Common myeloid progenitor, CD34-positive (primary cell): ENCODE measurements at regions not wholly inside any gene's neighbourhood (a gene's known extent, or its start where the extent isn't known, plus 50 kb on each side); places are given as distances from the start of the nearest gene placed in this dataset.

Experiments
- CTCF ChIA-PET: fragments of 350-600 bp; sonication (Branson Sonifier 250); formaldehyde crosslinking; loops from one replicate; lab custom pipeline; 2021; ENCODE audit warnings: antibody characterized with exemption; lab: Charles Lee
- POLR2A ChIA-PET: fragments of 350-600 bp; sonication (Branson Sonifier 250); formaldehyde crosslinking; loops from one replicate; lab custom pipeline; 2021; ENCODE audit warnings: antibody characterized with exemption; lab: Charles Lee
- DNase-seq, 3 donors: peaks; one replicate each; pipeline versions ENCODE4 v3.0.0 to v3.0.0-alpha.2; 2013
- H3K27ac ChIP-seq, 2 experiments: 1 replicate in 1 of 2; 2 replicates in 1 of 2; pipeline ENCODE4 v1.7.0; 2013; ENCODE audit warnings: inconsistent platforms in 2 of 2, low read length in 2 of 2, mild to moderate bottlenecking in 2 of 2, low read depth in 1 of 2, moderate library complexity in 1 of 2; ENCODE audit not compliant: severe bottlenecking in 2 of 2, insufficient read depth in 1 of 2, poor library complexity in 1 of 2
- H3K27me3 ChIP-seq, 5 experiments: replicated peaks in 2 of 5; 1 replicate in 3 of 5; 2 replicates in 2 of 5; pipeline versions ENCODE4 v1.6.1 to v1.7.0; 2013; ENCODE audit warnings: low read length in 4 of 5, mild to moderate bottlenecking in 2 of 5, moderate library complexity in 2 of 5, inconsistent platforms in 1 of 5; ENCODE audit not compliant: insufficient read depth in 5 of 5, control insufficient read depth in 4 of 5
- H3K36me3 ChIP-seq, 4 experiments: 1 replicate in 2 of 4; 2 replicates in 2 of 4; pipeline versions ENCODE4 v1.6.1 to v1.7.0; 2013; ENCODE audit warnings: low read length in 3 of 4, control low read depth in 1 of 4, mild to moderate bottlenecking in 1 of 4; ENCODE audit not compliant: control insufficient read depth in 4 of 4, insufficient read depth in 4 of 4
- H3K4me1 ChIP-seq, 4 experiments: 1 replicate in 3 of 4; 2 replicates in 1 of 4; pipeline versions ENCODE4 v1.6.1 to v1.7.1; 2013; ENCODE audit warnings: low read length in 3 of 4, mild to moderate bottlenecking in 3 of 4, control low read depth in 1 of 4, inconsistent platforms in 1 of 4, moderate library complexity in 1 of 4; ENCODE audit not compliant: control insufficient read depth in 4 of 4, insufficient read depth in 4 of 4; ENCODE audit errors: control extremely low read depth in 1 of 4
- H3K4me3 ChIP-seq, 7 experiments: 1 replicate in 4 of 7; 2 replicates in 3 of 7; pipeline versions ENCODE4 v1.5.1 to v1.7.0; 2013; ENCODE audit warnings: mild to moderate bottlenecking in 7 of 7, low read length in 6 of 7, moderate library complexity in 6 of 7, inconsistent platforms in 2 of 7, low read depth in 2 of 7, control low read depth in 1 of 7; ENCODE audit not compliant: insufficient read depth in 4 of 7, control insufficient read depth in 1 of 7; ENCODE audit errors: extremely low read depth in 1 of 7
- H3K9me3 ChIP-seq, 5 experiments: 1 replicate in 4 of 5; 2 replicates in 1 of 5; pipeline versions ENCODE4 v1.6.1 to v1.7.1; 2013; ENCODE audit warnings: low read length in 4 of 5, mild to moderate bottlenecking in 2 of 5, inconsistent platforms in 1 of 5, low read depth in 1 of 5, moderate library complexity in 1 of 5; ENCODE audit not compliant: control insufficient read depth in 4 of 5, insufficient read depth in 2 of 5; ENCODE audit errors: control extremely low read depth in 1 of 5
- WGBS: methylation state at CpG from one replicate; pipeline ENCODE4 v1.1.5; 2013; ENCODE audit not compliant: insufficient coverage; 5-methylcytosine and 5-hydroxymethylcytosine counted together

GRCh38 chr5:163607256-163607655 lies 101.8 kb downstream of the MAT2B start:
- POLR2A ChIA-PET: no interaction called here
- CTCF ChIA-PET: no interaction called here

GRCh38 chr5:163608621-163609020 lies 103.2 kb downstream of the MAT2B start:
- DNase-seq: no peak
- peaks cover 0 to 1% (median 0%) of the 10 kb centered on the region in 5 experiments for H3K9me3 ChIP-seq
- ChIA-PET POLR2A (no interaction called here), CTCF (no interaction called here)
- no peak overlapping the region for H3K27ac ChIP-seq
- no peaks in the 10 kb centered on the region for H3K36me3 ChIP-seq
- H3K27me3 ChIP-seq: peaks cover 0 to 2% (median 0%) of the 10 kb centered on the region in 5 experiments
- H3K4me3 ChIP-seq: no peak overlapping the region
- H3K4me1 ChIP-seq: no peaks in the 10 kb centered on the region

More at GRCh38 chr5:163607256-163607655, 101.8 kb downstream of the MAT2B start:
- Histone ChIP-seq H3K36me3 (no peaks in the 10 kb centered on the region), H3K4me3 (no peak overlapping the region), H3K9me3 (peaks cover 0 to 1% (median 0%) of the 10 kb centered on the region in 5 experiments), H3K27me3 (no peaks in the 10 kb centered on the region), H3K27ac (no peak overlapping the region), H3K4me1 (no peaks in the 10 kb centered on the region)
- no peak for DNase-seq
- WGBS: 96% methylated on average over 4 of the region's 4 CpGs

- Histone ChIP-seq H3K4me1 (no peaks in the 10 kb centered on the region), H3K27ac (no peak overlapping the region), H3K36me3 (no peaks in the 10 kb centered on the region), H3K9me3 (peaks cover 0 to 1% (median 0%) of the 10 kb centered on the region in 5 experiments), H3K27me3 (peaks cover 0 to 2% (median 0%) of the 10 kb centered on the region in 5 experiments), H3K4me3 (no peak overlapping the region)
- 100% methylated on average over 1 of the region's 1 CpG for WGBS
- CTCF ChIA-PET: no interaction called here
- no peak for DNase-seq
- POLR2A ChIA-PET: no interaction called here
Observed at GRCh38 chr5:163609910-163610309, 104.5 kb downstream of the MAT2B start.

GRCh38 chr5:163612358-163613149 lies 107.1 kb downstream of the MAT2B start:
- 50% methylated on average over 5 of the region's 8 CpGs for WGBS
- ChIA-PET POLR2A (no interaction called here), CTCF (no interaction called here)
- H3K36me3 ChIP-seq: no peaks in the 10 kb centered on the region
- H3K27me3 ChIP-seq: peaks cover 0 to 2% (median 0%) of the 10 kb centered on the region in 5 experiments
- H3K4me1 ChIP-seq: no peaks in the 10 kb centered on the region
- no peak overlapping the region for H3K4me3 ChIP-seq
- DNase-seq: peak in 1 of 3 donors; percentile 3
- no peak overlapping the region for H3K27ac ChIP-seq
- no peaks in the 10 kb centered on the region for H3K9me3 ChIP-seq

GRCh38 chr5:163613150-163613442 lies 107.7 kb downstream of the MAT2B start:
- peak in 1 of 3 donors; percentile 1 for DNase-seq
- WGBS: 58% methylated on average over 3 of the region's 4 CpGs
- Histone ChIP-seq H3K27ac (no peak overlapping the region), H3K36me3 (no peaks in the 10 kb centered on the region), H3K4me1 (no peaks in the 10 kb centered on the region), H3K4me3 (no peak overlapping the region), H3K27me3 (peaks cover 0 to 2% (median 0%) of the 10 kb centered on the region in 5 experiments), H3K9me3 (no peaks in the 10 kb centered on the region)
- ChIA-PET POLR2A (no interaction called here), CTCF (no interaction called here)

GRCh38 chr5:163614787-163615186 lies 109.4 kb downstream of the MAT2B start:
- ChIA-PET POLR2A (no interaction called here), CTCF (no interaction called here)
- no CpG with 5 or more reads among the region's 3 CpGs for WGBS
- no peak overlapping the region for H3K27ac ChIP-seq
- H3K4me3 ChIP-seq: no peak overlapping the region
- H3K27me3 ChIP-seq: peaks cover 0 to 2% (median 0%) of the 10 kb centered on the region in 5 experiments
- H3K9me3 ChIP-seq: no peaks in the 10 kb centered on the region
- no peak for DNase-seq
- H3K36me3 ChIP-seq: no peaks in the 10 kb centered on the region
- no peaks in the 10 kb centered on the region for H3K4me1 ChIP-seq

- Histone ChIP-seq H3K36me3 (no peaks in the 10 kb centered on the region), H3K9me3 (no peaks in the 10 kb centered on the region), H3K27me3 (no peaks in the 10 kb centered on the region), H3K4me3 (no peak overlapping the region), H3K27ac (no peak overlapping the region), H3K4me1 (no peaks in the 10 kb centered on the region)
- 100% methylated on average over 1 of the region's 3 CpGs for WGBS
- CTCF ChIA-PET: no interaction called here
- POLR2A ChIA-PET: no interaction called here
- no peak for DNase-seq
Observed at GRCh38 chr5:163619273-163619934, 114.0 kb downstream of the MAT2B start.
